ENCODE measurements at regions not wholly inside any gene's neighbourhood (a gene's known extent, or its start where the extent isn't known, plus 50 kb on each side); places are given as distances from the start of the nearest gene placed in this dataset.

DNA sequence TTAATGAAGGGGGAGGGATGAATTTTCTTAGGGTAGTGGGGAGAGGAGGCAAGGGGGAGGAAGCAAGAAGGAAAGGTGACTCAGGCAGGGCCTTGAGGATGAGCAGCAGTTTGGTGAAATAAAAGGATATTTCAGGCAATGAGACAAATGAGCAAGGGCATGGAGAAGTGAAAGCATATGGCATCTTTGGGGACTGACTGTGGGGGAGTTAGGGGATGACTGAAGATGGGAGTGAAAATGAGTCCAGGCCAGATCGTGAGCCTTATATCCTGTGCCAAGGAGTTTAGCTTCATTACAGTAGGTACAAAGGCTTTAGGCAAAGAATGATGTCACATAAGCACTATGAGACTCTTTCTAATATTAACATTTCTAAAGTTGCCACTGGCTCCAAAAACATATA lies 51.9 kb downstream of the ILRUN start:
- TF ChIP-seq, protein P1, sequence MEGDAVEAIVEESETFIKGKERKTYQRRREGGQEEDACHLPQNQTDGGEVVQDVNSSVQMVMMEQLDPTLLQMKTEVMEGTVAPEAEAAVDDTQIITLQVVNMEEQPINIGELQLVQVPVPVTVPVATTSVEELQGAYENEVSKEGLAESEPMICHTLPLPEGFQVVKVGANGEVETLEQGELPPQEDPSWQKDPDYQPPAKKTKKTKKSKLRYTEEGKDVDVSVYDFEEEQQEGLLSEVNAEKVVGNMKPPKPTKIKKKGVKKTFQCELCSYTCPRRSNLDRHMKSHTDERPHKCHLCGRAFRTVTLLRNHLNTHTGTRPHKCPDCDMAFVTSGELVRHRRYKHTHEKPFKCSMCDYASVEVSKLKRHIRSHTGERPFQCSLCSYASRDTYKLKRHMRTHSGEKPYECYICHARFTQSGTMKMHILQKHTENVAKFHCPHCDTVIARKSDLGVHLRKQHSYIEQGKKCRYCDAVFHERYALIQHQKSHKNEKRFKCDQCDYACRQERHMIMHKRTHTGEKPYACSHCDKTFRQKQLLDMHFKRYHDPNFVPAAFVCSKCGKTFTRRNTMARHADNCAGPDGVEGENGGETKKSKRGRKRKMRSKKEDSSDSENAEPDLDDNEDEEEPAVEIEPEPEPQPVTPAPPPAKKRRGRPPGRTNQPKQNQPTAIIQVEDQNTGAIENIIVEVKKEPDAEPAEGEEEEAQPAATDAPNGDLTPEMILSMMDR (IDR thresholded peaks at IDR 0.05), result no peak
- no peak for TF ChIP-seq POLR2A (IDR thresholded peaks at IDR 0.05)

Data from adrenal gland (tissue), 5 donors.